GM12872 (cell line): ENCODE measurements at regions not wholly inside any gene's neighbourhood (a gene's known extent, or its start where the extent isn't known, plus 50 kb on each side); places are given as distances from the start of the nearest gene placed in this dataset.

Experiments
- TF ChIP-seq, protein P1 (sequence below): IDR thresholded peaks from 3 replicates; pipeline ENCODE4 v1.5.1; 2011; ENCODE audit warnings: low read depth, mild to moderate bottlenecking, low read length, moderate library complexity; ENCODE audit not compliant: insufficient read depth

DNA sequence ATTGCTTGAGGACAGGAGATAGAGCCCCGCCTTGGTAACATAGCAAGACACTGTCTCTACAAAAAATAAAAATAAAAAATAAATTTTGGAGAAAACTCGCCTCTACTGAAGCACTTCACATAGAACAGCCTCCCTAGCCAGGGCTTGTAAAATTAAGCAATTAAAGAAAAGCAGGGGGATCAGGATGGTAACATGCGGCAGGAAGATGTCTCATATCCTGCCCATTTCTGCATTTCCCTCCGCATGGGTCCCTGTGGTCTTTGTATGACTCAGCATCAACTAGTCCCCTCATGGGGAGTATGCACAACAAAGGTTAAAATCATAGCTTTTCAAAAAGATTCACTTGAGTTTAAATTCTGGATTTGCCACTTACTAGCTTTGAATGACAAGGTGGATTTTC lies 379.0 kb downstream of the EPHA7 start:
- TF ChIP-seq, protein P1, sequence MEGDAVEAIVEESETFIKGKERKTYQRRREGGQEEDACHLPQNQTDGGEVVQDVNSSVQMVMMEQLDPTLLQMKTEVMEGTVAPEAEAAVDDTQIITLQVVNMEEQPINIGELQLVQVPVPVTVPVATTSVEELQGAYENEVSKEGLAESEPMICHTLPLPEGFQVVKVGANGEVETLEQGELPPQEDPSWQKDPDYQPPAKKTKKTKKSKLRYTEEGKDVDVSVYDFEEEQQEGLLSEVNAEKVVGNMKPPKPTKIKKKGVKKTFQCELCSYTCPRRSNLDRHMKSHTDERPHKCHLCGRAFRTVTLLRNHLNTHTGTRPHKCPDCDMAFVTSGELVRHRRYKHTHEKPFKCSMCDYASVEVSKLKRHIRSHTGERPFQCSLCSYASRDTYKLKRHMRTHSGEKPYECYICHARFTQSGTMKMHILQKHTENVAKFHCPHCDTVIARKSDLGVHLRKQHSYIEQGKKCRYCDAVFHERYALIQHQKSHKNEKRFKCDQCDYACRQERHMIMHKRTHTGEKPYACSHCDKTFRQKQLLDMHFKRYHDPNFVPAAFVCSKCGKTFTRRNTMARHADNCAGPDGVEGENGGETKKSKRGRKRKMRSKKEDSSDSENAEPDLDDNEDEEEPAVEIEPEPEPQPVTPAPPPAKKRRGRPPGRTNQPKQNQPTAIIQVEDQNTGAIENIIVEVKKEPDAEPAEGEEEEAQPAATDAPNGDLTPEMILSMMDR, result no peak

DNA sequence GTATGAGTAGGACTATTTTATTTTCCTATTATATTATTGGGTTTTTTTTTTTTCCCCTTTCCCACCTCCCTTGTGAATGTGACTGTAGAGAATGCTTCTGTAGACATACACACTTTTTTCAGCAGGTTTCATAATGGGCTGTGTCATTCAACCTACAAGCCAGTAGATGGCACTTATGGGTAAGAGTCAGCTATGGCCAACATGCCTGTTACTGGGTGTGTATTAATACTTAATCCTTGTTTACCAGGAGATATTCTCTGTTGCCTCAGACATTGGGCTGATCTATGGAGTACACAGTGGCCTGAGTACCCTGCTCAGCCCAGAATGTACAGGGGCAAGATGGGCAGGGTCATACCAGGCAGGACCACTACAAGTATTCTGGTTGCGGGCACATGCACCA lies 382.5 kb downstream of the EPHA7 start:
- TF ChIP-seq, protein P1, result peak; percentile 41; the same call in 2 of the 3 replicates

DNA sequence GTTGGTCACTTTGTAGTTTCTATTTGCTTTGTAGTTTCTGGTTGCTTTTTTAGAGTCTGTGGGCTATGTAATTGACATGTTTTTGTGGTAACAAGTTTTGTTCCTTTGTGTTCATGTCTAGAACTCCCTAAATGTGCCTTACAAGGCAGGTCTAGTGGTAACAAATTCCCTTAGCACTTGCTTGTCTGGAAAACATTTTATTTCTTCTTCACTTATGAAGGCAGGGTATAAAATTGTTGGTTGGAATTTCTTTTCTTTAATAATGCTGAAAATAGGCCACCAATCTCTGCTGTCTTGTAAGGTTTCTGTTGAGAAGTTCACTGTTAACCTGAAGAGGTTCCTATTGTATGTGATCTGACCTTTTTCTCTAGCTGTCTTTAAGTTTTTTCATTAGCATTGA lies 383.6 kb downstream of the EPHA7 start:
- TF ChIP-seq, protein P1, result no peak

DNA sequence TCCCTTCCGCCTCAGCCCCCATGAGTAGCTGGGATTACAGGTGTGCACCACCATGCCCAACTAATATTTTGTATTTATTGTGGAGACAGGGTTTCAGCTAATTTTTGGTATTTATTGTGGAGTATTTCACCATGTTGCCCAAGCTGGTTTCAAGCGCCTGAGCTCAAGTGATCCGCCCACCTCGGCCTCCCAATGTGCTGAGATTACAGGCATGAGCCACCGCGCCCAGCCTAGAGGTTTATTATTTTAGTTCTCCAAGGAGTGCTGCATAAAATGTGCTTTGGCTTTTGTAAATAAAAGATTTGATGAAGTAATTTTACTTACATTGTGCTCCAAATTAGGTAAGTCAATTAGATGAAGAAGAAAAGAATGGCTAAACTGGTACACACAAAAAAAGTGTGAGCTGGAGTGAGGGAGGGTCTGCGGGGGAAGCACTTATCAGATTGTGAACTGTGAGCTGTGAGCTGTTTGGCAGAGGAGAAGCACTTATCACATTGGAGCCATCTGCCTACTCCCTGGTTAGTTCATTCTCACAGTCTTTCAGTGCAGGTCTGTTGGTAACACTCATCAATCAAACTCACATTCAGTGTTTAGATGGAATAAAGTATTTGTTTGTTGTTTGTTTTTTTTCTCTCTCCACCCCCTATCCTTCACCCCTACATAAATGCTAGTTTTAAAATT lies 398.0 kb downstream of the EPHA7 start:
- TF ChIP-seq, protein P1, result no peak

DNA sequence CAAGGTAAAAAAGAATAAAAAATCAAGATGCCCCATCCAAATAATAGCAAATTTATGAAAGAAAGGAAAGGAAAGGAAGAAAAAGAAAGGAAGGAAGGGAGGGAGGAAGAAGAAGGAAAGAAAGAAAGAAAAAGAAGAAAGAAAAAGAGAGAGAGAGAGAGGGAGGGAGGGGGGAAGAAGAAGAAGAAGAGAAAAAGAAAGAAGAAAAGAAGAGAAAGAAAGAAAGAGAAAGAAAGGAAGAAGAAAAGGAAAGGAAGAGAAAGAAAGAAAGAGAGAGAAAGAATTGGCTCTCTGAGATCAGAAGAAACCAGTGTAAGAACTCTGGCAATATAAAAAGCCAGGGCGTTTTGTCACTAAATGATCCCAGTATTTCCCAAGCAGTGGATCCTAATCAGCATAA lies 401.7 kb downstream of the EPHA7 start:
- TF ChIP-seq, protein P1, result no peak

DNA sequence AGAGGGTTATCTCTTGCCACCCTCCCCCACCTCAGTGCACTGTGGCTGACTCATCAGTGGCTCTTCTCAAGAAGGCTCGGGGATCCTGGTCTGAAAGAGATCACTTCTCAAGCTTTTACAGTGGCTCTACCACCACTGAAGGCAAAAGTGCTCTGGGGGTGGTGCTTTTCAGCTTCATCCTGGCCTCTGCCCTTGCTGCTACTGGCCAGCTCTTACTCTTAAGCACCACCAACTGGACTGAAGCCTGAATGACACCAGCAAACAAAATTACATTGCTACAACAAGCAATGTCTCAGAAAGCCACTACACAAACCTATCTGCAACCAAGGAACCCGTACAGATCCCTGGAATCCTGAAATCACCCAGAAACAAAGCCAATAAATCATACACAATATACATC lies 402.1 kb downstream of the EPHA7 start:
- TF ChIP-seq, protein P1, result 0 out of 3 replicates have a peak, but pooled peaks have one; percentile 13

DNA sequence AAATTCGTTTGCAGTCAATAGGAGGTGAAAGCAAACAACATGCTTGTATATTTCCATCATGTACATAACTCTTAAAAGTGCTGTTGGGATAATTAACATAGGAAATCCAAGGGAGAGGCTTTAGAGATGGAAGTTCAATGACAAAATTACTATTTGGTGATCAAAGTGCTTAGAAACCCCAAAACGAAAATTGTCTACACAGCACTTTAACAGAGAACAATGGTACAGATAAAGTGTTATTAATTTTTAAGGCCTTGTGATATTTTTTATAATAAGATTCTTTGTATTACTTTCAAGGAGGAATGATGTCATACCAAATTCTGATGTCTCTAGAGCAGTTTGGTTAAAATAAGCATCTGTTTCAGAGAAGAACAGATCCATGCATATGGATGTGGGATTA lies 406.3 kb downstream of the EPHA7 start:
- TF ChIP-seq, protein P1, result no peak

DNA sequence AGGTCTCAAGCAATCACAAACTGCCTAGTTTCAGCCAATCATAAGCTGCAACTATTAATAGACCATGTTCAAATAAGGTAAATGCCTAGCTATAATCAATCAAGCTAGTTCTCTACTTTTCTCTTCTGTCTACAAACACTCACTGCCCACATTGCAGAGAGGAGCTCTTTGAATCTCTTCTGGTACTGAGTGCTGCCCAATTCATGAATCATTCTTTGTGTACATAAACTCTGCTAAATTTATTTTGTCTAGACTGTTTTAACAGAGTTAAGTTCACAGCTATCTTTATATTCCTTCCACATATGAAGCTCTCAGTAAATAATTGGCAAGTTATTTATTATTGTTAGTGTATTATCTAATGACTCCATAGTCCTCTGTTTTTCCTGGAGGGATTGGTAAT lies 411.0 kb downstream of the EPHA7 start:
- TF ChIP-seq, protein P1, result no peak
